ENCODE measurements at regions not wholly inside any gene's neighbourhood (a gene's known extent, or its start where the extent isn't known, plus 50 kb on each side); places are given as distances from the start of the nearest gene placed in this dataset.

DNA sequence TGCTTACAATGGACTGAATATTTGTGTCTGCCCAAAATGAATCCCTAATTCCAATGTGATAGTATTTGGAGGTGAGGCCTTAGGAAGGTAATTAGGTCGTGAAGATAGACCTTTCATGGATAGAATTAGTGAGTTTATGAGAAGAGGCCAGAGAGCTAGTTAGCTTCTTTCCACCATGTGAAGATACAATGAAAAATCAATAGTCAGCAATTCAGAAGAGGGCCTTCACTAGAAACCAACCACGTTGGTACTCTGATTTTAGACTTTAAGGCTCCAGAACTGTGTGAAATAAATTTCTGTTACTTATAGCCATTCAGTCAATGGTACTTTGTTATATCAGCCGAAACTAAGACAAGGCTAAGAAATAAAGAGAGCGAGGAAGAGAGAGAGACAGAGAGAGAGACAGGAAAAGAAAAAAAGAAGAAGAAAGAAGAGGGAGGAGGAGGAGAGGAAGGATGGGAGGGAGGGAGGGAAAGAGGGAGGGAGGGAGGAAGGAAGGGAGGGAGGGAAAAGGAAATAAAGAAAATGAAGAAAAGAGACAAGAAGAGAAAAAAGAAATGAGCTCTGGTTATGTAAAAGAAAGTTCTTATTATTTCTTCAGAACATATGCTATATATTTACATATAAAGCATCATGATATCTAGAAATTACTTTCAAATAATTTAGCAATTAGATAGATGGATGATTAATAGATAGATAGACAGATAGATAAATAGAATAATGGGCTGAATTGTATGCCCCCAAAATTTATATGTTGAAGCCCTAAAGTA lies 1725.3 kb downstream of the EFNA5 start:
- TF ChIP-seq CREB1 (IDR thresholded peaks at IDR 0.05; ENCODE audit: low read depth) (no peak), RAD21 (IDR thresholded peaks at IDR 0.05; ENCODE audit: low read depth) (no peak), MAX (IDR thresholded peaks at IDR 0.05) (no peak), FOXM1 (IDR thresholded peaks at IDR 0.05; ENCODE audit: borderline replicate concordance, low read depth) (no peak), NFIC (IDR thresholded peaks at IDR 0.05) (no peak), YY1 (IDR thresholded peaks at IDR 0.05; ENCODE audit: low read depth) (no peak), EP300 (IDR thresholded peaks at IDR 0.05; ENCODE audit: borderline replicate concordance) (no peak), EGR1 (IDR thresholded peaks at IDR 0.05) (no peak), TAF1 (IDR thresholded peaks at IDR 0.05; ENCODE audit: low read depth) (no peak), CEBPB (IDR thresholded peaks at IDR 0.05) (no peak), TCF12 (IDR thresholded peaks at IDR 0.05; ENCODE audit: low read depth) (no peak), TEAD4 (IDR thresholded peaks at IDR 0.05) (no peak), ZBTB7A (IDR thresholded peaks at IDR 0.05; ENCODE audit: low read depth) (no peak)
- TF ChIP-seq, protein P1, sequence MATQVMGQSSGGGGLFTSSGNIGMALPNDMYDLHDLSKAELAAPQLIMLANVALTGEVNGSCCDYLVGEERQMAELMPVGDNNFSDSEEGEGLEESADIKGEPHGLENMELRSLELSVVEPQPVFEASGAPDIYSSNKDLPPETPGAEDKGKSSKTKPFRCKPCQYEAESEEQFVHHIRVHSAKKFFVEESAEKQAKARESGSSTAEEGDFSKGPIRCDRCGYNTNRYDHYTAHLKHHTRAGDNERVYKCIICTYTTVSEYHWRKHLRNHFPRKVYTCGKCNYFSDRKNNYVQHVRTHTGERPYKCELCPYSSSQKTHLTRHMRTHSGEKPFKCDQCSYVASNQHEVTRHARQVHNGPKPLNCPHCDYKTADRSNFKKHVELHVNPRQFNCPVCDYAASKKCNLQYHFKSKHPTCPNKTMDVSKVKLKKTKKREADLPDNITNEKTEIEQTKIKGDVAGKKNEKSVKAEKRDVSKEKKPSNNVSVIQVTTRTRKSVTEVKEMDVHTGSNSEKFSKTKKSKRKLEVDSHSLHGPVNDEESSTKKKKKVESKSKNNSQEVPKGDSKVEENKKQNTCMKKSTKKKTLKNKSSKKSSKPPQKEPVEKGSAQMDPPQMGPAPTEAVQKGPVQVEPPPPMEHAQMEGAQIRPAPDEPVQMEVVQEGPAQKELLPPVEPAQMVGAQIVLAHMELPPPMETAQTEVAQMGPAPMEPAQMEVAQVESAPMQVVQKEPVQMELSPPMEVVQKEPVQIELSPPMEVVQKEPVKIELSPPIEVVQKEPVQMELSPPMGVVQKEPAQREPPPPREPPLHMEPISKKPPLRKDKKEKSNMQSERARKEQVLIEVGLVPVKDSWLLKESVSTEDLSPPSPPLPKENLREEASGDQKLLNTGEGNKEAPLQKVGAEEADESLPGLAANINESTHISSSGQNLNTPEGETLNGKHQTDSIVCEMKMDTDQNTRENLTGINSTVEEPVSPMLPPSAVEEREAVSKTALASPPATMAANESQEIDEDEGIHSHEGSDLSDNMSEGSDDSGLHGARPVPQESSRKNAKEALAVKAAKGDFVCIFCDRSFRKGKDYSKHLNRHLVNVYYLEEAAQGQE (IDR thresholded peaks at IDR 0.05; ENCODE audit: low read depth): no peak
